ENCODE measurements at regions not wholly inside any gene's neighbourhood (a gene's known extent, or its start where the extent isn't known, plus 50 kb on each side); places are given as distances from the start of the nearest gene placed in this dataset.

DNA sequence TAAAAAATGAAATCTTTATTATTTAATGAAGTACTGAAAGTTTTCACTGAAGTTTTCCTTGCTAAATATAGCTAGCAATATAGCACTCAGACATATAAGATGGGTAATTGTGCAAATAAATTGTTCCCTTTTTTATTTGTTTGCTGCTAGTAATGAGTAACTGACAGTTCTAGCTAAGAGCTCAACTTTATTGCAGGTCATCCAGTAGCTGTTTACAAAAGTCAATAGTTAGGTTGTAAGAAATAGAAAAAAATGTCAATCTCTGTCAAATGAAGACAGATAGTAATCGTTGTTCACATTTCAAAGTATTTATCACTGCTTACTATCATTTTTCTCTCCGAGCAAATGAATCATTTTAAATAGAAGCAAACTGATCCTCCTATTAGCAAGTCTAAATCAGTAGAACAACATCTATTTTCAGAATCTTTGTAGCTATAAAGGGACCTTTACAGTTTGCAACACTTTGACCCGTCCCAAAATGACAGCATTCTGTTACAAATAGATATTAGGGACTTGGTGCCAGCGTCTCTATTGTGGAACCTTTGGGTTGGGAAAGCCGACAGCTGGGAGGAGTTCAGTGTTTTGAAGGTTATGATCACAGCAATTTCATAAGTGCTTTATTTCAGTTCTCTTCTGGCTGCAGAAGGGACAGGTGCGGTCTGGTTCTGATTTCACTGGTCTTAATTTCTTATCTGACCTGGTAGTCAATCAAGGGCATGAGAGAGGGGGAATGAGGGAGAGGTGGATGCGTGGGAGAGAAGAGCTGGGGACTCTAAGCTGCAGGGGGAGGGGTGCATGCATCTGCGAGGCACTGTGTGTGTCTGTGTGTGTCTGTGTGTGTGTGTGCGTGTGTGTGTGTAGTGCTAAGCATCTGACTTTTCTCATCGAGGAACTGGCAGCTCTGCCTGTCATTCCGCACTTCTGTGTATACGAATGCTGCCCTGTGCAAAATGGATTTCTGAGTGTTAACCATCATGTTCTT is 227.9 kb upstream of the PITX2 start:
- TF ChIP-seq CTCF (conservative IDR thresholded peaks at IDR 0.05; ENCODE audit: low read length) (no peak), EZH2phosphoT487 (IDR thresholded peaks at IDR 0.05; ENCODE audit: borderline replicate concordance, low read depth, low read length) (no peak)

Data from OCI-LY7 (cell line).